ENCODE measurements at regions not wholly inside any gene's neighbourhood (a gene's known extent, or its start where the extent isn't known, plus 50 kb on each side); places are given as distances from the start of the nearest gene placed in this dataset.

DNA sequence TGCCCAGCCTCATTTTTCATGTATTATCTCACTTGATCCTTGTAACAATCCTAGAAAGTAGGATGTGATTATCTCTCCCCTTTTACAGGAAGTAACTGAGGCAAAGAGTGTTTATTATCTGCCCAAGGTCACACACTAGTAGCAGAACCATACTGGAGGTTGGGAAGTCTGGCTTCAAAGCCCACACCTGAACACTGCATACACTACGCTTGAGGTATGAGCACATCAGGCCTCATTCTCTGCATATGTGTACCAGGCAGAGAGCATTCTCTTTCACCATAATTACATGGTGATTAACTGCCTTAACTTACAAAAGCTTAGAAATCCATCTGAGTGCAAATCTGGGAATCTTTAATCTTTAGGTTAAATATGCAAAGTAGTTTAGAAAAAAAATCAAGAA, 361.8 kb downstream of the MFSD1 start:
- intact Hi-C loops (cut with DNase I): no loop called here
- Histone ChIP-seq H3K9ac (ENCODE audit: low read depth in 2 of 2, low read length in 2 of 2) (no peak overlapping the region), H3K27me3 (no peaks in the 10 kb centered on the region), H3K36me3 (no peaks in the 10 kb centered on the region), H3K4me3 (no peak overlapping the region), H3K4me1 (peaks cover 3% of the 10 kb centered on the region), H3K9me3 (no peaks in the 10 kb centered on the region), H3K27ac (peak overlapping the region; percentile 59)
- DNase-seq: no peak
- TF ChIP-seq, protein P1, sequence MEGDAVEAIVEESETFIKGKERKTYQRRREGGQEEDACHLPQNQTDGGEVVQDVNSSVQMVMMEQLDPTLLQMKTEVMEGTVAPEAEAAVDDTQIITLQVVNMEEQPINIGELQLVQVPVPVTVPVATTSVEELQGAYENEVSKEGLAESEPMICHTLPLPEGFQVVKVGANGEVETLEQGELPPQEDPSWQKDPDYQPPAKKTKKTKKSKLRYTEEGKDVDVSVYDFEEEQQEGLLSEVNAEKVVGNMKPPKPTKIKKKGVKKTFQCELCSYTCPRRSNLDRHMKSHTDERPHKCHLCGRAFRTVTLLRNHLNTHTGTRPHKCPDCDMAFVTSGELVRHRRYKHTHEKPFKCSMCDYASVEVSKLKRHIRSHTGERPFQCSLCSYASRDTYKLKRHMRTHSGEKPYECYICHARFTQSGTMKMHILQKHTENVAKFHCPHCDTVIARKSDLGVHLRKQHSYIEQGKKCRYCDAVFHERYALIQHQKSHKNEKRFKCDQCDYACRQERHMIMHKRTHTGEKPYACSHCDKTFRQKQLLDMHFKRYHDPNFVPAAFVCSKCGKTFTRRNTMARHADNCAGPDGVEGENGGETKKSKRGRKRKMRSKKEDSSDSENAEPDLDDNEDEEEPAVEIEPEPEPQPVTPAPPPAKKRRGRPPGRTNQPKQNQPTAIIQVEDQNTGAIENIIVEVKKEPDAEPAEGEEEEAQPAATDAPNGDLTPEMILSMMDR (IDR thresholded peaks at IDR 0.05): no peak

DNA sequence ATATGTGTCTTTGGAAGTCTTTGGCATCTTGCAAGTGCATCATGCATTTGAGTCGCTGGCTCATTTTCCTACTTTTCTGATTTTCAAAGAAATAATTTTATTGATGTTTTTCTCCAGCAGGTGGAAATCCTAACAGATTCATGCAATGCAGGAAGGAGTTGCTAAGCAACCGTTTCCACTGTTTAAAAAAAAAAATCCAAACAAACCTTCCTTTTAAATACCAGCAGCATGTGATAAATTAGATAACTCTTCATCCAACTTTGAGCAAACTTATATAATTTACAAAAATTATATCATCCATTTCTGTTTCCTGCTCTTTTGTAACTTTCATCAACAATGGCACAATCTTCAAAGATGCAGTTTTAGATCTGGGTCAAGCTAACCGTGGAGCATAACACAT, 364.1 kb downstream of the MFSD1 start:
- intact Hi-C loops (cut with DNase I): no loop called here
- H3K9me3 ChIP-seq: no peaks in the 10 kb centered on the region
- H3K27ac ChIP-seq: no peak overlapping the region
- no peaks in the 10 kb centered on the region for H3K36me3 ChIP-seq
- H3K9ac ChIP-seq (ENCODE audit: low read depth in 2 of 2, low read length in 2 of 2): no peak overlapping the region
- TF ChIP-seq, protein P1 (IDR thresholded peaks at IDR 0.05): no peak
- DNase-seq: no peak
- no peaks in the 10 kb centered on the region for H3K27me3 ChIP-seq
- peaks cover 3% of the 10 kb centered on the region for H3K4me1 ChIP-seq
- H3K4me3 ChIP-seq: no peak overlapping the region

DNA sequence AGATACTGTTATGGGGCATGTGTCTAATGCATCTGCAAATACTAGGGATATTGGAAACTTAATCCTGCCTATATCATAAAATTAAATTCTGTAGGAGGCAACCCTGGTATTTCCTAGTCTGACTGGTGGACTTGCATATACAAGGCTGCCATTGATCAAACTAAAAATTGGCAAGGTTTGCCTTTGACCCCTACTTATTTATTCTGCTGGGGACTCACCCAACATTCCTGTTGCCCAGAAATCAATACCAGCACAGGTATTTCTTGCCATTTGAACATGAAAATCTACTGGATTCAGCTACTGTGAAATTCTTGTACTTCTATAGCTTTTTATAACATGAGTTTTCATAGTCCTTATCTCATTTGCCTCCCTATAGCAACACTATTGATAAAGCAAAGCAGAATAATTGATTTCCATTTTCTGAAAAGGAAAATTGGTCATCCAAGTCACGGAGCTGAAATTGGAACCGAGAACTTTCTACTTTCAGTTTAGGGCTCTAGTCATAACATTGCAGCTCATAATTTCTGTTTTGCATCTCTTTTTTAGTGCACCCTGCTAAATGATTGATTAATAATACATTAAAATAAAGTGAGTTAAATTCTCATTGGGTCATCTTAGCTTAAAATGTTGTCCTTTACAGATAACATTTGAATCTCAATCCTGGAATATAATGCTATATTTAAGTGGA, 365.2 kb downstream of the MFSD1 start:
- no peak overlapping the region for H3K27ac ChIP-seq
- no peaks in the 10 kb centered on the region for H3K27me3 ChIP-seq
- H3K4me3 ChIP-seq: no peak overlapping the region
- DNase-seq: no peak
- intact Hi-C loops (cut with DNase I): no loop called here
- no peak overlapping the region for H3K9ac ChIP-seq (ENCODE audit: low read depth in 2 of 2, low read length in 2 of 2)
- TF ChIP-seq, protein P1 (IDR thresholded peaks at IDR 0.05): no peak
- H3K9me3 ChIP-seq: no peaks in the 10 kb centered on the region
- no peaks in the 10 kb centered on the region for H3K36me3 ChIP-seq
- peaks cover 3% of the 10 kb centered on the region for H3K4me1 ChIP-seq

DNA sequence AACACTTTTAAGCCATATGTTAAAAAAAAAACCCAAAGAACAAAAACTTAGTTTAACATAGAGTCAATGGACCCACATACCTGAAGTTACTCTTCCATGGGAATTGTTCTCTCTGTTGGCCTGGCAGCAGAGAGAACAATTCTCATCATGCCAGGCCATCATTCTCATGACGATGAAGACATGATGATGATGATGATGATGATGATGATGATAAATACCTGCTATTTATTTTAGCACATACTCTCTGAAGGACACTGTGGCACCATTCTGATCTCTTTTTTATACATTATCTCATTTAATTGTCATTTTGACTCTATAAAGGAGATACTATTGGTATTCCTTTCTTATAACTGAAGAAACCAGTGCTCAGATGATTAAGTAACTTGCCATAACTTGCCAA, 366.9 kb downstream of the MFSD1 start:
- Histone ChIP-seq H3K27ac (no peak overlapping the region), H3K9me3 (no peaks in the 10 kb centered on the region), H3K9ac (ENCODE audit: low read depth in 2 of 2, low read length in 2 of 2) (no peak overlapping the region), H3K27me3 (no peaks in the 10 kb centered on the region), H3K4me3 (no peak overlapping the region), H3K4me1 (no peaks in the 10 kb centered on the region), H3K36me3 (no peaks in the 10 kb centered on the region)
- intact Hi-C loops (cut with DNase I): no loop called here
- DNase-seq: no peak
- TF ChIP-seq, protein P1 (IDR thresholded peaks at IDR 0.05): no peak

DNA sequence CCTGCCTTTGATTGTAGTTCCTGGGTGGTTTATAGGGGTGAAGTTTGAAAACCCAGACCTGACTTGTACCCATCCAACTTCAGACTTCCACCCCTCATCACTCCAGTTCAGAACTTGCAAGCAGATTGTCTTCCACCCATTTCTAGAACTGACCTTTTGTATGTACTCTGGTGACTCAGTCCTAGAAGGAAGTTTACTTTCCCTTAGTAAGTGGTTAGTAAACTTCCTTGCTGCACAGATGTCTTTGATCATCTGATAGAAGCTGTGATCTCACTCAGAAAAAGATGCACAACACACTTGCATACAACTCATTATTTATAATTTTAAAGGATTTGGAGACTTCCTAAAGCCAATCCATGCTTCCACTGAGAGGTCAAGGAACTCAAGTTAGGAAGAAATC, 368.0 kb downstream of the MFSD1 start:
- H3K4me1 ChIP-seq: no peaks in the 10 kb centered on the region
- H3K27ac ChIP-seq: peak overlapping the region; percentile 37
- TF ChIP-seq, protein P1 (IDR thresholded peaks at IDR 0.05): no peak
- no peaks in the 10 kb centered on the region for H3K27me3 ChIP-seq
- intact Hi-C loops (cut with DNase I): no loop called here
- H3K36me3 ChIP-seq: no peaks in the 10 kb centered on the region
- H3K9ac ChIP-seq (ENCODE audit: low read depth in 2 of 2, low read length in 2 of 2): no peak overlapping the region
- peak; percentile 33 for DNase-seq
- no peaks in the 10 kb centered on the region for H3K9me3 ChIP-seq
- H3K4me3 ChIP-seq: no peak overlapping the region

All from colonic mucosa (tissue), 4 donors.